ENCODE measurements at regions not wholly inside any gene's neighbourhood (a gene's known extent, or its start where the extent isn't known, plus 50 kb on each side); places are given as distances from the start of the nearest gene placed in this dataset.

GRCh38 chrX:52576474-52576873 lies 59.6 kb upstream of the XAGE1B start:
- TF ChIP-seq, protein P1, sequence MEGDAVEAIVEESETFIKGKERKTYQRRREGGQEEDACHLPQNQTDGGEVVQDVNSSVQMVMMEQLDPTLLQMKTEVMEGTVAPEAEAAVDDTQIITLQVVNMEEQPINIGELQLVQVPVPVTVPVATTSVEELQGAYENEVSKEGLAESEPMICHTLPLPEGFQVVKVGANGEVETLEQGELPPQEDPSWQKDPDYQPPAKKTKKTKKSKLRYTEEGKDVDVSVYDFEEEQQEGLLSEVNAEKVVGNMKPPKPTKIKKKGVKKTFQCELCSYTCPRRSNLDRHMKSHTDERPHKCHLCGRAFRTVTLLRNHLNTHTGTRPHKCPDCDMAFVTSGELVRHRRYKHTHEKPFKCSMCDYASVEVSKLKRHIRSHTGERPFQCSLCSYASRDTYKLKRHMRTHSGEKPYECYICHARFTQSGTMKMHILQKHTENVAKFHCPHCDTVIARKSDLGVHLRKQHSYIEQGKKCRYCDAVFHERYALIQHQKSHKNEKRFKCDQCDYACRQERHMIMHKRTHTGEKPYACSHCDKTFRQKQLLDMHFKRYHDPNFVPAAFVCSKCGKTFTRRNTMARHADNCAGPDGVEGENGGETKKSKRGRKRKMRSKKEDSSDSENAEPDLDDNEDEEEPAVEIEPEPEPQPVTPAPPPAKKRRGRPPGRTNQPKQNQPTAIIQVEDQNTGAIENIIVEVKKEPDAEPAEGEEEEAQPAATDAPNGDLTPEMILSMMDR (conservative IDR thresholded peaks at IDR 0.05 in 1 of 2, IDR thresholded peaks at IDR 0.05 in 1 of 2; ENCODE audit: low read depth in 1 of 2, low read length in 2 of 2) = no peak
- TF ChIP-seq EZH2 (IDR thresholded peaks at IDR 0.05; ENCODE audit: low read length, missing control alignments) = no peak
